ENCODE measurements at regions not wholly inside any gene's neighbourhood (a gene's known extent, or its start where the extent isn't known, plus 50 kb on each side); places are given as distances from the start of the nearest gene placed in this dataset.

DNA sequence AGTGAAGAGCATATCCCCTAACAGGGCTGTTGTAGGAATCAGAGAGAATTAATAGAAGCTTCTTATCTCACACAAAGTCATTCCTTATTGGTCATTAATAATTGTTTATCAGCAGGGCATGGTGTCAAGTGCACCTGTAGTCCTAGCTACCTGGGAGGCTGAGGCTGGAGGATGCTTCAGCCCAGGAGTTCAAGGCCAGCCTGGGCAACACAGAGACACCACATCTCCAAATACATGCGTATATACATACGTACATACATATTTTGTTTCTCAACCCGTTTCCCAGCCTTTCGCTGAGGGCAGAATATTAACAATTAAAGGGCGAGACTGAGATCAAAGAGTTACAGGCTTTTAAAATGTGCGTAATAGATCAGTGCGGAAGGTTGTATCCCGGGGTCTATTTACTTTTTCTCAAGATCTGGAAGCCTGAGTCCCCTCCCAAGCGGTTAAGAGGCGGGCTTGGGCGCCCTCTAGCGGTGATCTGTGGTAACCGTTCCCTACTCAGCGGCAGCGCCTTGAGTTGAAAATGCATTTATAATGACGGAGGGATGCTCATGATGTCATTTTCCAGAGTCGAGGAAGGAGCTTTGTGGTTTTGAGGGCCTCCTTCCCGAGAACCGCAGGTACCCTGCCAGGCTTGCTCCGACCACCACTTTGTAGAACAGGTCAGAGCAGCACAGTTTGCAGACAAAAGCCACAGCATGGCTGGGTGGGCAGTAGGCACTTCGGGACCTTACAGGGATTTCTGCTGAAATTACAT is 169.6 kb upstream of the GPR12 start:
- DNase-seq, result peak; percentile 60

DNA sequence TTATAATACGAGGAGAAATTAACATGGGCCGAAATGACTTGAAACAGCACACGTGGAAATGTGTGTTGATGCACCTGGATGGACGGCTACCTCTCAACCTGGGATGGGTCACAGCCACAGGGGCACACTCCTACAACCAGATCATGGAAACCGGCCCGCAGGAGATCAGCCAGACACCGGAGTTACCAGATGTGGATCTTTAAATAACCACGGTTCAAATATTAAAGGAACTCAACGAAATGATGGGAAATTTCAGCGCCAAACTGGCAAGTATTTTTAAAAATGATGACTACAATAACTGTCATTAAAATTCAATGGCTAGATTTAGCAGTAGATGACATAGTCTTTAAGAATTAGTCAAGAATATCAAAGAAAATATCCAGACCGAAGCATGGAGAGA is 166.9 kb upstream of the GPR12 start:
- no peak for DNase-seq

DNA sequence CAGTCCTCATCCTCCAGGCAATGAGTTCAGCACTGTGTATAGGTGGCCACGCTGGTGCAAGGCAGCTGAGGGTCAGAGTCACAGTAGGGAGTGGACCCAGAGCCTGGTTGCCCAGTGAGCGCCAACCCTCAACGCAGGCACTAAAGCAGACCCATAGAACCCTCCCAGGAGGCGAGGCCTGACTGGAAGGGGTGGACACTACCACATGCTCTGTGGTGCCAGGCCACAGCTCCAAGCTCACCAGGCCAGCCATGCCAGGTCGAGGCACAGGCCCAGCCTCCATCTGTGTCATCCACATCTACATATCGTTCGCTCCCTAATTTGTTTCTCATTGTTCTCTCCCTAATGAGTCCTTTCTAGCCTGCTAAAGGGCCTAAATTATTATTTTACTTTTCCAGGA is 165.8 kb upstream of the GPR12 start:
- DNase-seq, result no peak

DNA sequence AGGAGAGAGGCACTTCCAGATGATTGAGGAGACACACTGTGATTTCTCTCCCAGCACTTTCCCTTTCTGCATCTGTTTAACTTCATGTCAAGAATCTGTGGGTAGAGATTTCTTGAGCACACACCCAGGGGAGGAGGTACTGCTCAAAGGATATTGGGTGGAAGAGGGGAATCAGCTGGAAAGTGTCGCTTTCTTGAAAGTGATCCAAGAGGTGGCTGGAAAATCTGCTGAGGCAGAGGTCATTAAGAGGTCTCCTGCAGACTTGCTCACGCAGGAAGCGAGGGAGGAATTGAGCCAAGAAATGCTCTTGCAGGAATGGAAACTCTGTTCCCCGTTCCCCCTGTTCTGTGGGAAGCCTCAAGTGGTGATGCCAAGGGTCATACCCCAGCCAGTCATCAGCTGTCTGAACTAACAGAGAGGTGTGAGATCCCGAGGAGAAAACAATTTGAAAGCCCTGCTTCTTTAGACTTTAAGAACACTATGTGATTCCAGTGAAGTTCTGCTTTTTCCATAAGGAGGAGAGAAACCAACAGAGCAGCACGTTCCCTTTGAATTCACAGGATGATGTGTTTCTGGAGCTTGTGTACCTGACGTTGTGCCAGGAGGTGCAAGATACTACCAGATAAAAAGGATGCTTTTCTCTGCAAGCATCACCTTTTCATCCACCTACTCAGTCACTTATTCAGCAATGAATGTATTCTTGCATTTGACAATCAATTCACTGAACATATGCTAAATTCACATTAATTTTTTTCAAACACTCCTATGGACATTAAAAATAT is 163.4 kb upstream of the GPR12 start:
- DNase-seq, result no peak

DNA sequence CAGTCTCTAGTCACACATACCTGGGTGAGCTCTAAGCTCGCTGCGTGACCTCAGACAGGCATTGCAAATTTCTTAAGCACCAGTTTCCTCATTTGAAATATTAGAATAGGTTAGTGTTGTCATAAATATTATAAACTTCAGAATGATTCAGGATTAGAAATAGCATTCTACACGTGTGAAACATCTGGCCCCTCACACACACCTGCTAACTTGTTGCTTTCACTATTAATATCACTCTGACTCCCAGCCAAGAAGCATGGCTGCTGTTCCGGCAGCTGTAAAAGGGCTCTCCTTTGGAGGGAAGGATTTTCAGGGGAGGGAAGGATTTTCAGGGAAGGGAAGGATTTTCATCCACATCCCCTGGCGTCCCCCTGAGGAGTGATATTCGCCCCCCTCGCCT is 161.3 kb upstream of the GPR12 start:
- no peak for DNase-seq

DNA sequence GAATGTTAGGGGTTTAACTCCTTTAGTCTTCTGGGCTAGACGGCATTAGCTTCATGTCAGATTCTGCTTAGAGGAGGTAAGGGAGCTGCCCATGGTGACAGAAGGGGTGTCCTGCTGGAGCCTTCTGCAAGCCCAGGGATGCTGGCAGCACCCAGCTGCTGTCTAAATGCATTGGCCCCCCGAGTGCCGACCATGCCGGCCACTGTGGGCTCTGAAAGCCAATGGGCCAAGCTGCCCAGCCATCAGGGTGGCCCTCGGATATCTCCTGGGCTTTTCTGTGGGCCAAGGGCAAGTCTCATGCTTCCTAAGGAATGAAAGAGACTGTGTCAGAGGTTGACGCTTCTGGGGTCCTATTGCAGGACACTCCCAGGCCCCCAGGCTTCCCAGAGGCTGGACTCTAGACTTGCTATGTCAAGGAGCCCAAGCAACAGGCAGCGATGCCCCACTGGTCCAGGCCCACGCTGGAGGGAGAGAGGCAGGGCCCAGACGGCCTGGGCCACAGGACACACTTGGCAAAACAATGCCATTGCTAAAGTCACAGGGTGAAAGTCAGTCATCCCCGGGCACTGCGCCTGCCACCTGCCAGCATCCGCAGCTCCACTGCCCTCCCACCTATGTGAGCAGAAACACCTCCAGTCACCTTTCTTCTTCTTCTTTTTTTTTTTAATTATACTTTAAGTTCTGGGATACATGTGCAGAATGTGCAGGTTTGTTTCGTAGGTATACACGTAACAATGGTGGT is 160.2 kb upstream of the GPR12 start:
- no peak for DNase-seq

DNA sequence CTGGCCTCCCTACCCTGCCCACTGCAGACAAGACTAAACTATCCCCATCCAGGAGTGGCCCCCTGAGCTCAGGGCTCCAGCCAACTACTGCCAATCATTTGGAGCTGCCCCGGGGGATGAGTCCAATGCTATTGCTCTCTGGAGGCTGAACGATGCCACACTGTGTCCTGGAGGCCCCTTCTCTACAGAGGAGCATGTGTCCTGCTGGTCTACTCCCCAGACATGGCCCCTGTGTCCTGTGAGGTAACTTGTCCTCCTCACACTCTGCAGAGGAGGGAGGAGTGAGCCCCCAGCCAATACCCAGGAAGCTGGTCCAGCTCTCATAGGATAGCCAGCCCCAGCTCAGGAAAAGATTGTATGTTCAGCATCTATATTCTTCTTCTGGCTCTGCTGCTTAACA is 159.1 kb upstream of the GPR12 start:
- DNase-seq, result no peak

DNA sequence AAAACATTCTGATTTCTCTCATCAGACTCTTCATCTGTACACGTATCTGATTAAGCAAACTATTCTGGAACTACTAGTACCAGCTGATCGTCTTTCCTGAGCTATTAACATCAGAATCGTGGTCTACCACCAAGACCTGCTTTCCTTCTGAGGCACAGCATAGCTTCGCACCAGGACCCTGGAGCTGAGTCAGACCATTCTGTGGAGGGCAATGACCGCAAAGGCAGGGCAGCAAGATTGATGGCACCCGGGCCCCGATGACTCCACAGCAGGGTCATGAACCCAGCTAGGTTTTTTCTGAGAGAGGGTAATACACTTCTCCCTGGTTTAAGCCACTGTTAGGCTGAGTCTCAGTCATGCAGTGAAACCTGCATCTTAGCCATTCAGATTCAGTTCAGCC is 158.7 kb upstream of the GPR12 start:
- DNase-seq, result no peak

DNA sequence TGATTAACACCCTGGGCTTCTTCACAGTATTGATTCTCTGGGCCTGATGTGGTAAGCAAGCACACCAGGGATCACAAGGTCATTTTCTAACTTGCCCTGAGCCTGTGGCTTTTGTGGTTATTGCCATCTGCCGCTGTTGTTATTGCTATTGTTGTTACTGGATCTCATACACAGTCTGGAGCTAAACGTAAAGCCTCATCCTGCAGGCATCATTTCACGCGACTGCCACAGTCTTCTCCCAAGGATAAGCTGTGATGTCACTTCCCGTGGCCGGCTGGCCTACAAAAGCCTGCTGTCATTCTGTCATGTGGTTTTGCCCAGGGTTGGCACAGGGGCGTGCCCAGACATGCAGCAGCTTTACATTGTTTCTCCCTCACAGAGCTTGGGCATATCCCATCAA is 154.0 kb upstream of the GPR12 start:
- no peak for DNase-seq

DNA sequence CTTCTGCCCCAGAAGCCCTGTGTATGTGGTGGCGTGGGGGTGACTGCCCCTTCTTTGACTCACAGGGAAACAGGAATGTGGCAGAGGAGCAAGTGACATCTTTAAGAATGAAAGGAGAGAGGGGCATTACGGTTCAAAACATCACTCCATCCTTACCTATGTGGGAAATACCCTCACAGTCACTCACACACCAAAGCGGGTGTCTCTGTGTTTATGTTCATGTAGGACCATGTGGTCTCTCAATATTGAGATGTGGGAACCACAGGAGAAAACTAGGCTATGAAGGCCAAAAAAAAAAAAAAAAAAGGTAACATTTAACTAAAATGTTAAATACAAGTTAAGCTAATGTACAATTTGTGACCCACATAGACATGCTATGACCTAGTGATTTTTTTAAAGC is 153.6 kb upstream of the GPR12 start:
- DNase-seq, result no peak

DNA sequence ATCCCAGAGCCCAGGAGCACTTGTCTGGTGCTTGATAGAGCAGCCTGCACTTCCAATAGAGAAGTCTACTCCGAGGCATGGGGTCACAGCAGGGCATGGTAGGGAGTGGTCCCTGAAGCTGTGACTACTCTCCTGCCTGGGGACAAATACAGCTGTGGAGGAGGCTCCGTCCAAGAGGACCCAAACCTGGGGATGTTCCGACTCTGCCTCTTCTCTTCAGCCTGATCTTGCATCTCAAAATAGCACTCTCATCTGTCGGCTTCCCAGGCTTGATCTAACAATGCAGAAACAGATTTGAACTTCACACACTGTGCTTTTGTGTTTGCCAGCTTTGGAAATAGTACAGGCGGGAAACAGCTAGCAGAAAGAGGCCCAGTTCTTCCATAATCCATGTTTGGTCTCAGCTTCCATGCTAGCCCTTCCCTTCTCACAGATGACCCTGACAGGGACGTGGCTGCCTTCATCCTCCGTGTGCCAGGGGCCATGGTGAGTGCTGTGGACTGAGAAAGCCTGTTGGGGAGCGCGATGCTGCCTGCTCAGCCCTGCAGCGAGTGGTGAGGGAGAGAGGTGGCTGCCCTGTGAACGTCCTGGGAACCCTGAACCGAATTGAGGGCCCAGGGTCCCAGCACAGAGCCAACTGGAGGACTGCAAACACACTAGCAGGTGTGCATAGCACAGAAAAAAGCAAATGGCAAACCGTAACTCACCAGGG is 150.3 kb upstream of the GPR12 start:
- no peak for DNase-seq

DNA sequence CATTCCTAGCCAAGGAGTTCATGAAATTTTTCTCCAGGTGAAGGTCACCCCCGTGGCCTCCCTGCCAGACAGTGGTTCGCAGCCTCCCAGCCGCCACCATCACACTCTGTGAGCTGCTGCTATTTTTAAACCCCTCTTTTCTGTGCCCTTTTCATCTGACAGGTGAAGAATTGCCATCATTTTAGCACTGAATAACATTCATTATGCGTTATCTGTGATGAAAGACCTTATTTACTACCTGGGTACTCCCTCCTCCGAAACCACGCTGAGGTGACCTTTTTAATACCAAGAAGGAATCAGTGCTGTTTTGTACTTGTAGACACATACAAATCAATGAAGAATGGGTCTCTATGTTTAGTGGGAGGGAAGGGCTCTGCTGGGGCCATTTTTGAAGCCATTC is 148.9 kb upstream of the GPR12 start:
- no peak for DNase-seq

DNA sequence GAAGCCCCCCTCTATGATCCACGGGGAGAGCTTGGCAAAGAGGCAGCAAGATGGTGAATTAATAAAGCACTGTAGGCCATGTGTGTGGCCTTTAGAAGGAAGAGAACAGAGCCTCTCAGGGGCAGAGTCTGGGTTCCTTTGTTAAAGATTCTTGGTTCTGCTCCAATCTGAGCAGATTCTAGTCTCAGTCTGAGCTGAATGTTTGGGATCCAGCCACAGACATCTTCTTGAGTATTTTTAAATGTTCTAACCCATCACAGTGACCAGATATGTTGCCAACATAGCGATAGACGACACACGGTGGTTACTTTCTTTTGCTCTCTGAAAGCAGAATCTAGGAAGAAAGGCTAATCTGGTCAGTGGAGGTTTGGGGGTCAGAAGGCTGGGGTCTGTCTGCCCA is 147.5 kb upstream of the GPR12 start:
- DNase-seq, result no peak

DNA sequence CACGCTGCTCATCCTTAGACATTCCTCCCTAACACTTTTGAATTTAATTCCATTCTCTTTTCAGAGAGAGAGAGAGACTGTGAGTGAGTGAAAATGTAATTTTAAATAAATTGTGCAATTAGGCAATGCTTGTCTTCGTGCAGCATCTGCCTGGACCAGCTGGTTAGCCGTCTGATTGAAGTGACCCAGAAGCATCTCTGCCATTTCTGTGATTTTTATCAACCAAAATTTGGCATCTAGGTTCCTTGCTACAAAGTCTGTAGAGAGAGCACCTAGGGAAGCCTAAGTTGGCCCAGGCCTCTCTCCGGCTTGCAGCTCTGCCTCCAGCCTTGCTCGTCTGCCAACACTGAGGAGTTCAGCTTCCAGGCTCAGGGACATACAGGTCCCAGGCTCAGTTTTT is 138.6 kb upstream of the GPR12 start:
- DNase-seq, result no peak

DNA sequence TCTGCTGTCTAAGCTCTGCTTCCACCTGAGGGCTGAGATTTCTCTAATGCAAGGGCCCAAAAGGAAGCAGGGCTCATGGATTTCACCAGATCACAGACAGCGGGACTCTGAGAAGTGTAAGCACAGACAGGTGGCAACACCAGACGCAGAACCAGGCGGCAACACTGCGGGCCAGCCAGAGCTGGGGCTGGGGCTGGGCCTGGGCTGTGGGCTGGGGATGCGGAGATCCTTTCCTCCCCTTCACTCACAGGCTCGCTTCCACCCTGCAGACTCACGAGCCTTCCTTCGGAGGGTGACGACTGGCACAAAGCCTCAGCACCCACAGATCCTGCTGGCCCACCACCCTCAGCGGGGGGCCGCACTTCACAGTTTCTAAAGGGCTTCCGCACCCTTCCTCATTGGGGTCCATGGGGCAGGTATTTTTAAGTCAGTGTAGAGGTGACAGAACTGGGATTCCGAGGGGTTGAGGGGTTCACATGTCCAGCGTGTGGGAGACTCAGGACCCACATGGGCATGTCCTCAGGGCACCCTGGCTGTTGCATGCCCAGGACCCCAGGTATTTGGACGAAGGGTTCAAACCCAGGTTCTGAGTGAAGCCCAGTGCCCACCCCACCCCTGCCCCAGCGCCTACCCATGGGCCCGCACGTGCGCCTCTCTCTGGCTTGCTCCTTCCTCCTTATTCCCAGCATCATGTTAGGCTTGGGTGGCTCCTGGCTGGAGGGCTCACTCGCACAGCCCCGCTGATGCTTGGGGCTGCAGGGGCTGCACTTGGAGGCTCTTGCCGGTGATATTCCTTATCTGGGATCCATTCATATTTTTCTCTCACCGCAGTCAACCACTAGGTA is 137.3 kb upstream of the GPR12 start:
- no peak for DNase-seq

DNA sequence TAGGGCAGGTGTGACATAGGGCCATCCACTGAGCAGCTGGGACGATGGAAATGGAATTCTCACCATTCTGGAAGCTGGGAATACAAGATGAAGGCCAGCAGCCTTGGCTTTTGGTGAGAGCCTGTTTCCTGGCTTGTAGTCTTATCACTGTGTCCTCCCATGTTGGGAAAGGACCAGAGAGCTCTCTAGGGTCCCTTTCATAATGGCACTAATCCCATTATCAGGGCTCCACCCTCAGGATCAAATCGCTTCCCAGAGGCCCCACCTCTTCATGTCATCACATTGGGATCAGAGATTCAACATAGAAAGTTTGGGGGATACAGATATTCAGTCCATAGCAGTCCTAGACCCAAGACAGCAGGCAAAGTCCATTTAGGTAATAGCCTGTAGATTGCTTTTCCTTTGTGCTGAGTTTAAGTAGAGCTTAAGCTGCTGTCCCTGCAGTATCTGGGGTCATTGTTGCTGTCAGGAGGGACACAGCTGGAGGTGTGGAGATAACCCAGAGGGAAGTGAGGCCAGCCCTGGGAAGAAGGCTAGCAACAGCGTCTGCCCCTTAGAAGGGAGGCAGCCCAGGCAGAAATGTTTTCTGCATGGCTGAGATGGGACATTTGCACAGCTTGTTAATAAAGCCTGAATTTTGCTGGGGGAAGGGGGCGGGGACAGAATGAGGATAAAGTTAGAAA is 136.5 kb upstream of the GPR12 start:
- no peak for DNase-seq

DNA sequence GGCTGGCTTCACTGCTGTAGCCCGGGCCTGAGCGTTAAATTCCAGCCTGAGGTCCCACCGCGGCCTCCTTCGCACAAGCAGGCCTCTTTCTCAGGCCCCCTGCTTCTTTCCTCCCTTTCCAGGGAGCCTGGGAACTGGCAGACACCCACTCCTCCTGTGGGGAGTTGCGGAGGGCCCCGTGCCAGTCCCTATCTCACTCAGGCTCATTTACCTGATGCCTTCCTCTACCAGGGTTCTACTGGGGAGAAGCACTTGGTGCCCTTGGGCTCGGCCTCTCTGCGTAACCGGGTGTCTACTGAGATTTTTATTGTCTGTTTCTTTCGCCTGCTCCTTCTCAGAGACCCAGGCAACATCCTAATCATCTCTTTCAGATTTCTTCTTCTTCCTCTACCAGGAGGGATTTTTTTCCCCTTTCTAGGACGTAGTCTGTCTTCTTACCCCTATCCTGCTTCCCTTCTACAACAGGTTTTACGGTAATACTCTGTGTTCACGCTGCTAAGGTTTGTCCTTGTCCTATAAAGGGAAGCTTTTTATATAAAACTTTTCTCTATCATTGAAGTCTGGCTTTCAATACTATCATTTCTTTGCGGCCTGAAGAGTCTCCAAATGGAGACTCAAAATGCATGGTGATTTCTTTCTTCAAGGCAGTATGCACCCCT is 135.4 kb upstream of the GPR12 start:
- no peak for DNase-seq

DNA sequence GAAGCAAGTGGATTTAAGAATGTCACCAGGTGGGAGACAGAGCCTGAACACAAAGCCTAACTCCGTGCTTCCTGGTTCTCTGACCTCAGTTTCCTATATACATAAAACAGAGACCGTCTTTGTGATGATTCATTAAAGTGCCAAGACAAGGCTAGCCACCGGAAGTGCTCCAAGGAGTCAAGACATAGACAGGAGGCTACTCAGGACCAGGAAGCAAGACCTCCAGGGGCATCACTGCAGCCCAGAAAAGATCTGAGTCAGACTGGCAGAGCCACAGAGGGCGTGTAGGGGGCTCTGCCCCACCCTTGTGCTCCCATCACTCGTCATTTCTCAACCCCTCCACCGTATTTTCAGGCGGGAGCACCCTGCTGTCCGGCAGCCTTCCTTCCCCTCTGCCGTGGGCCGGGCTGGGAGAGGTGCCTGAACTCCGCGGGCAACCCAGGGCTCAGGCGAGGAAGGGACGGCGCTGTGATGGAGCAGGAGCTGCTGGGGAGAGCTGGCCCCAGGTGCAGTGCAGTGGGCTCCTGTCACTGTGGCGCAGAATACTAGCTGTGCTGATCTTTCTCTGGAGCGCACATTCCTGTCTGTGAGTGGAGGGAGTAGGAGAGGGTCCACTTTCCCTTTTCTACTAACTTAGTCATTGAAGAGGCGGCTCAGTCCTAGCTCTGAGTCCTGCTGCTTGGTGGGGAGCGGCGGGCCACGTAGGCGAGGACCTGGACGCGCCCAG is 134.7 kb upstream of the GPR12 start:
- DNase-seq, result no peak

DNA sequence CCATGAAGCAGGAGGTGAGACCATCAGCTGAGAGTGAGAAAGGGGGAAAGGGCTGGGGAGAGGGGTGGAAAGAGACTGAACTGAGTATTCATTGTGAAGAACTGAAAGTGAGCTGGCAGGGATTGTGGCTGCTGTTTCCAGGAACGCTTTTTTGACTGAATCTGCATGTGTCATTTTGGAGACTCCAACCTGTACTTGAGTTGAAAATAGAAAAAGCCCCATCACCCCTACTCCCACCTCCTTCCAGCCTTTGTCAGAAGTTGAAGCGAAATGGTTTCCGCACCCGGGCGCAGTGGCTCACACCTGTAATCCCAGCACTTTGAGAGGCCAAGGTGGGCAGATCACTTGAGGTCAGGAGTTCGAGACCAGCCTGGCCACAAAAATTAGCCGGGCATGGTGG is 128.0 kb upstream of the GPR12 start:
- DNase-seq, result no peak

DNA sequence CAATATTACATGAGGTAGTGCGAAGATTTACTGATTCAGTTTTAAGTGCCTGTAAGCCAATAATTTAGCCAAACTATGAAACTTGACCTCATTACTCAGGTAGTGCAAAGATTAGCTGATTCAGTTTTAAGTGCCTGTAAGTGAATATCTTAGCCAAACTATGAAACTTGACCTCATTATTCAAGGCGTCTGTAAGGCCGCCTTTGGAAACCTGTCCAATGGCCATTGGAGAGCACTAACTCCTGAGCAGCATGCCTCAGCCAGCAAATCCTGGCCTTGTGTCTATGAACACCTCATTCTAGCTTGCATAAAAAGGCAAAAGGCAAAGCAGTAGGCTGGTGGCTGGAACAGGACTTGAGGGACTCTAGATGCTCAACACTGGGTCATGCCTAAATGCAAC is 127.0 kb upstream of the GPR12 start:
- no peak for DNase-seq
